Eye (tissue), 1 donor: ENCODE measurements at regions not wholly inside any gene's neighbourhood (a gene's known extent, or its start where the extent isn't known, plus 50 kb on each side); places are given as distances from the start of the nearest gene placed in this dataset.
A peak's percentile ranks its signal among the peaks of the same experiment; 100 is the strongest.
"Not testable (repeated sequence)": the region's sequence is repeated elsewhere in the genome, so short reads cannot be mapped to it uniquely, and the experiment has no call there.

Experiments used
- DNase-seq: peaks from one replicate; pipeline ENCODE4 v3.0.0-alpha.2; 2015

GRCh38 chr5:85428426-85428934, 1043.8 kb upstream of the EDIL3 start:
- DNase-seq = peak; percentile 30

- DNase-seq = not testable (repeated sequence)
These were observed 1047.0 kb upstream of the EDIL3 start for GRCh38 chr5:85431726-85432125.

- no peak for DNase-seq
These were observed 1056.5 kb upstream of the EDIL3 start for GRCh38 chr5:85441156-85441555.

DNA sequence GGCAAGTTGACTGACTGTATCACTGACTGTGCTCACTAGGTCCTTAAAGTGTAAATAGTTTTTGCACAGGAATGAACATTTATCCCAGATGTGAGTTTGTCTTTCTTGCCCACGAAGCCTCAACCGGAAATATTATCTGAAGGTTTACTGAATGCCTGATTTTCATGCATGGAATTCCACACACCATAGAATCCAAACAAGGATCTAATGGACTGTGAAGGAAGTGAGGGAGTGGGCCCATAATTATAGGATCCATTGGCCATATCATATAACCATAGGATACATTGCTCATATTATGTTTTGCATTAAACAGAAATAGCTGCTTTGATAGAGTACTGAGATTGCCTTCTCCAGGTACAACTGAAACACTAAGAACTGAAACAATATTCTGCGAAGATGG, 1057.2 kb upstream of the EDIL3 start:
- no peak for DNase-seq

DNA sequence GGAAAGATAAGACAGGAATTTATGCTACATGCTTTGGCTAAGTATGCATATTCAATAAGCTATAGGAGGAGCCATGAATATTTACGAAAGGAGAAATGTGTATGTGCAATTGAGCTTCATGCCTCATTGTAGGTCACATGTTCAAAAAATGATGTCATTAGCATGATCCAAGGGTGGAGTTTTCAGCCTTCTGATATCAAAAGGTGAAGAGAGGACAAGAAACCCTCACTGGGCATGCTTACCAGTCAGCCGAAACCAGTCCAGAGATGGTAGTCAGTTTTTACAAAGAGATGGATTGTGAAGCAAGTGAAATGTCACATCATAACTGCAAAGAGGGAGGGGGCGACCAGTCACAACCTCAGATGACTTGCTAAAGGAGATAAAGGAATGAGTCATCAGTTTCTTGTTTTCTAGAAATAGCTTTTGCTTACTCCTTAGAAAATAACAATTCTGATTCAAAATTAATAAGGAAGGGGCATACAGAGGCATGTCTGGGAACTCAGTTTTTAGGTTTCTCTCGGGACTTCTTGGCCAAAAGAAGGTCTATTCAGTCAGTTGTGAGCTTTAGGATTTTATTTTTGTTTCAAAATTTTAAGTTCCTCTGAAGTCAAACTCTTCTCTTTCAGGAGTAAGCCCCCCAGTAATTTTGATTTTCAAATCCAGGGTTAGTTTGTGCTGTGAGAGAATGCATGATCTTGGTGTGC, 1067.8 kb upstream of the EDIL3 start:
- DNase-seq = no peak

GRCh38 chr5:85453026-85453349, 1068.3 kb upstream of the EDIL3 start:
- DNase-seq = no peak

DNA sequence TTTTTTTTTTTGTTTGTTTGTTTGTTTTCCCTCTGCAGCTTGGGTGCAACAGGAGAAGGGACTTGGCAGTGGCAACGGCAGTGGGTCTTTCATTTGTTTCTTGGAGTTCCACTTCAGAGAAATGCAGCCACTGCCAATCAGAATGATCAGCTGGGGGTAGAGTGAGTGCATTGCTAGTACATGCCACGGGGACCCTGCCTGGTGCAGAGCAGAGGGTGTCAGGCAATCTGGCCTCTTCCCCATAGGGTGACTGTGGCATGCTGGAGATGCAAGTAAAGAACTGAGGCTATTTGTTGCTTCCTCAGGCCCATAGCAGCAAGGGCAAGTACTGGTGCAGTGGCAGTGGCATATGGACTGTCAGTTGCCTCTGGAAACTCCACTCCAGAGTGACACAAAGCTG, 1073.6 kb upstream of the EDIL3 start:
- DNase-seq = no peak

- no peak for DNase-seq
These were observed 1078.3 kb upstream of the EDIL3 start for GRCh38 chr5:85462957-85463356.

DNA sequence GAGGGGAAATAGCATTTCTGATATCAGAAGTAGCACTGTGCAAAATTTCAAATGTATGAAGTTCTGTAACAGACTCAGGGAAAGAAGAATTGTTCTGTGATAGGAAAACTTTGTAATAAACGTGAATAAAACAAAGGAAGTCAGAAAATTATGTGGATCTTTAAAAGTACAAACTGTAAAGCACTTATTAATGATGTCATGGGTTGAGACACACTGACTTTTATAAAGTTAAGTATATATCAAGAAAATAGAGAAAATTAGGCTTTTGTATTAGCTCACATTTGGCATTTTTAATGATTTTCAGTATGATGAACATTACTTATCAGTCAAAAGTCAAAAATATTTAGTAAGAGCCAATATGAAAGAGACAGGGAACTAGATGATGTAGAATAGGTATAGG, 1081.7 kb upstream of the EDIL3 start:
- DNase-seq = no peak

- DNase-seq = no peak
These were observed 1088.1 kb upstream of the EDIL3 start for GRCh38 chr5:85472749-85473148.

GRCh38 chr5:85475151-85475550, 1090.5 kb upstream of the EDIL3 start:
- not testable (repeated sequence) for DNase-seq

DNA sequence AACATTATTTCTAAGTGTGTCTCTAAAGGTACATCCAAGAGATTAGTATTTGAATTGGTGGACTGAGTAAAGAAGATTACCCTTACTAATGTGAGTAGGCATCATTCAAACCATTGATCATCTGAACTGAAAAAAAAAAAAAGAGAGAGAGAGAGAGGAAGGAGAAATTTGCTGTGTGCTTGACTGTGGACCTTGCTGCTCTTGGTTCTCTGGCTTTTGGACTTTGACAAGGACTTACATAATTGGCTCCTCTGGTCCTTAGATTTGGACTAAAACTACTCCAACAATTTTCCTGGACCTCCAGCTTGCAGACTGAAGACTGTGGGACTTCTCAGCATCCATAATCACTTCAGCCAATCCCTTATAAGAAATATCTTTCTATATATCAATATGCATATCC, 1091.9 kb upstream of the EDIL3 start:
- no peak for DNase-seq

DNA sequence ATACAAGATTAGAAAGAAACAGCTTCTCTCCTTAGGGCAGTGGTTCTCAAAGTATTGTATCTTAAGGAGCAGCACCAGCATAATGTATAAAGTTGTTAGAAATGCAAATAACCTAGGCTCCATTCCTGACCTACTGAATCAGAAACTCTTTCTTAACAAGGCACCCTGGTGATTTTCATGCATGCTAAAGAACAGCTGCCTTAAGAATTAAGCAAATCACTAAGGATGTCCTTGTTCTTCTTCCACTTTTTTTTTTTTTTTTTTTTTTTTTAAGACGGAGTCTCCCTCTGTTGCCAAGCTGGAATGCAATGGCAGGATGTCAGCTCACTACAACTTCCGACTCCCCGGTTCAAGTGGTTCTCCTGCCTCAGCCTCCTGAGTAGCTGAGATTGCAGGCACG, 1095.2 kb upstream of the EDIL3 start:
- DNase-seq = no peak

GRCh38 chr5:85484982-85485574, 1100.4 kb upstream of the EDIL3 start:
- DNase-seq = peak; percentile 2

- DNase-seq = no peak
These were observed 1103.6 kb upstream of the EDIL3 start for GRCh38 chr5:85488295-85488694.

DNA sequence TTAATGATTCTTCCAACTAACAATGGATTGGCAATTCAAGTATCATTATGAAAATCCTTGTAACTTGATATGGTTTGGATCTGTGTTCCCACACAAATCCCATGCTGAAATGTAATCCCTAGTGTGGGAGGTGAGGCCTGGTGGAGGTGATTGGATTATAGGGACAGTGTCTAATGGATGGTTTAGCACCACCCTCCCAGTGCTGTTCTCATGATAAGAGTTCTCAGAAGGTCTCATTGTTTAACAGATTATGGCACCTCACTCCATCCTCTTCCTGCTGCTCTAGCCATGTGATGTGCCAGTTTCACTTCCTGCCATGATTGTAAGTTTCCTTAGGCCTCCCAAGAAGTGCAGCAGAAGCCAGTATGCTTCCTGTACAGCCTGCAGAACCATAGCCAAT, 1116.2 kb upstream of the EDIL3 start:
- DNase-seq = no peak

- no peak for DNase-seq
These were observed 1104.8 kb upstream of the COX7C start for GRCh38 chr5:85512896-85513295.

DNA sequence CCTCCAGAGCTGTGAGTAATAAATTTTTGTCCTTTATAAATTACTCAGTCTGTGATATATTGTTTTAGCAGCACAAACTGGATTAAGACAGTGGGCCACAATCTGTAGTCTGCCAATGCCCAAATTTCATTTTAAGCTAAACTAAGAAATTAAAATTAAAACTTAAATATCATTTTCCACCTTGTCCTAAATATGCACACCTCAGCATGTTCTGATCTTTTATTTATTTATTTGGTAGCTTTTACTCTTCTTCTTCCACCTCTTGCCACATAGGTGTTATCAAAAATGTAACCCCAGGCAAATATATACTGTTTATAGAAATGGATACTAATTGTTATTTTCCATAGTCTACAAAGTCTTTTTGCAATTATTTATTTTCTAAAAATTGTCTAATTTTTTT, 1102.2 kb upstream of the COX7C start:
- no peak for DNase-seq

DNA sequence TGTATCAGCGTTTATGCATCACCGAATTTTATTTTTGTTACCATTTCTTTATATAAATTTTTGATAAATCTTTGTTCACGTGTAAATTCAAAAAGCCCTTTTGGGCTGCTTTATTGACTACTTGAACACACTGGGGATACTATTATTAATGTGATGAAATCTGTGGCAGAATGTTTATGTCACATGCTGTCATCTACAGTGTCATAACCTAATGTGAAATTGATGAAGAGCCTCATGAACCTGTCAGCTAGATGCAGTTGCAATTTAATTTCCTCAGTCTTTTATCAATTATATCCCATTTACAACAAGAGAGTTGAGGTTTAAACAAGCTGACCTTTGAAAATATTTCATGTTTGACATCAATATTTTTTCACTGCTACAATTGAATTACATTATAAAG, 1100.4 kb upstream of the COX7C start:
- DNase-seq = peak; percentile 10

DNA sequence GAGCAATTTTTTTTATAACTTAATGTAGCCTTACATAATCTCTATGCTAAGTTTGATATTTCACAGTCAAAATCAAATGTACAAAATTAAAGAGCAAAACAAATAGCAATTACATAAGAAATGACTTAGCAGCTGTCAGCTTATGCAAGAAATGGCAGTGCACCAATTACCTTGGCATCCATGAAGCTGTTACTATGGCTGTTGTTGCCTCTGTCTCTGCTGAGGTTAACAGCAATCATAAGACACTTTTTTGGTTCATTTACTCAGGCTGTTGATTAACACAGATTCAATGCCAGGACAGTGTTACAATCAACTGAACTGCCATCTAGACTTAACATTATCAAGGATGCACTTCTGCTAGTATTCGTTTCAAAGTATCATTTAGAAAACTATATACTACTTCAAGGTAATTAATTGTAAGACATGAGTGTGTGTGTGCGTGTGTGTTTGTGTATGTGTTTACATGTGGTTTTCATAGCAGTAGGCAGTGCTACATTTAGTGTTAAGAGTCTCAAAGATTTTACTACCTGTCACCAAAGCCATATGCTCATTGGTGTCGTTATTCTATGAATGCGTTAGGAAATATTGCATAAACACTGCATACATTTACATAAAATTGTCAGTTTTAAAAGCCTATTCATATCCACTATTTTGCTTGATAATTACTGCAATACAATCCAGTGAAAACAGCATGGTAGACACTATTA, 1084.2 kb upstream of the COX7C start:
- DNase-seq = peak; percentile 7

DNA sequence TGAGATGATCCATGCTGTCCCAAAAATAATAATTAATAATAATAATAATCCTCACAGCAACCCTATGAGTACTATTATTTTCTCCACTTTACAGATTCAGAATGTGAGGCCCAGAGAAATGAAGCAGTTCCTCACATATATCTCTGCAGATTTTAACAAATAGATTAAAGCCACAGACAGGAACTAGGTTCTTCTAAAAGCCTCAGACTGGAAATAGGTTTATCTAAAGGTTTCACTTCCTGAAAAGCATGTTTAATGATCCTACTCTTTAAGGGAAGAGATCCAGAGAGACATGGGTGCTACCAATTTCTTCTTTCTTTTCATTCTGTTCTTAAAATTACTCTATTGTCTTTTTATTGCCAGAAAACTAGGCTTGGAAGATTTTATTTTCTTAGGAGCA, 1079.4 kb upstream of the COX7C start:
- no peak for DNase-seq

DNA sequence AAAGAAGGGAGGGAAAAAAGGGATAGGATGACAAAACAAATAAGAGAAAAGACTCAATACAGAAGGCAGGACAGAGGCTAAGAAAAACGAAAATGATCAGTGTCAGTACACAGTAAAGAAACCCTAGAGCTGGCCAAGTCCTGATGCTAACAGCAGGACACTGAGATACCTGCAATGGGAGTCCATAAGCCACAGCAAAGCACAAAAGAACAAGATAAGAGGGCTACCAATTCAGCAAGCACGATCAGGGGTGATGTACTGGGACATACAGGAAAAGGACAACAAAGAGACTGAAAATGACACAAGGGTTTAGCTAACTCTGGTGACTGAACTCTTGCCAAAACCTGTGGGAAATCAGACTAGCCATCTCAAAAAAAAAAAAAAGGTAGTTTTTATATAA, 1072.6 kb upstream of the COX7C start:
- DNase-seq = no peak

DNA sequence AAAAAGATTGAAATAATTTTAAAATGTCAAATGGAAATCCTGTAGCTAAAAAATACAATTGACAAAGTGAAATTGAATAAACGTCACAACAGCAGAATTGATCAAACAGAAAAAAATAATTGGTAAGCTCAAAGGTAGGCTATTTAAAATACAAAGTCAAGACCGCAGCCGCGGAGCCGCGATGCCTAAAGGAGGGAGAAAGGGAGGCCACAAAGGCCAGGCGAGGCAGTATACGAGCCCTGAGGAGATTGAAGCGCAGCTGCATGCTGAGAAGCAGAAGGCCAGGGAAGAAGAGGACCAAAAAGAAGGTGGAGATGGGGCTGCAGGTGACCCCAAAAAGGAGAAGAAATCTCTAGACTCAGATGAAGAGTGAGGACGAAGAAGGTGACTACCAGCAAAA, 1068.5 kb upstream of the COX7C start:
- no peak for DNase-seq

- no peak for DNase-seq
These were observed 1067.7 kb upstream of the COX7C start for GRCh38 chr5:85549836-85550599.
